Loucy (cell line): ENCODE measurements at regions not wholly inside any gene's neighbourhood (a gene's known extent, or its start where the extent isn't known, plus 50 kb on each side); places are given as distances from the start of the nearest gene placed in this dataset.

Experiments
- EZH2phosphoT487 ChIP-seq: fragments of 200-600 bp; IDR thresholded peaks from 2 replicates; pipeline ENCODE4 v1.6.1; 2018; ENCODE audit warnings: antibody characterized with exemption, mild to moderate bottlenecking, moderate library complexity, borderline replicate concordance
- TF ChIP-seq, protein P1 (sequence below): fragments of 200-600 bp; sonication (generic); conservative IDR thresholded peaks from 2 replicates; pipeline ENCODE4 v1.5.1; 2014; ENCODE audit warnings: mild to moderate bottlenecking, antibody characterized with exemption, low read length

DNA sequence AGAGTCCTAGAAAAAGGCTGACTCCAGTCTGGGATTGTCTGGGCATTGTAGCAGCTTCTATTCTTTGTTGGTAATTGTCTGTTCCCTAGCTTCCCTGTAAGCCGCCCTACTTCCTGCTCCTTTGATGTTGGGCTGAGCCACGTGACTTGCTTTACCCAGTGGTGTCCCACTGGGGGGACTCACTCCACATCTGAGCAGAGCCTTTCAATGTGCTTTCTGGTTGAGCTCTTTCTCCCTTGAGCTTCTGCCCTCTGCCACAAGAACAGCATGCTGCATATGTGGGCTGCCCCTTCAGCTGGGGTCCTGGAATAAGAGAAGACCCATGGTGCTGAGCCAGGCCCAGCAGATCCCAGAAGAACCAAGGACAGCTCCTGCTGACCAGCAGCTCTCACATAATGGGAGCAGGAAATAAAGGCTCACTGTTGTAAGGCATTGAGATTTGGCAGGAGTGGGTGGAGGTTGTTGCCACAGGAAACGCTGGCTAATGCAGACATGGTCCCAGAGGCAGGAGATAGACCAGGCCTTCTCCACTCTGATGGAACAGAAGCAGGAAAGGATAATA is 276.3 kb upstream of the GJB5 start:
- TF ChIP-seq, protein P1, sequence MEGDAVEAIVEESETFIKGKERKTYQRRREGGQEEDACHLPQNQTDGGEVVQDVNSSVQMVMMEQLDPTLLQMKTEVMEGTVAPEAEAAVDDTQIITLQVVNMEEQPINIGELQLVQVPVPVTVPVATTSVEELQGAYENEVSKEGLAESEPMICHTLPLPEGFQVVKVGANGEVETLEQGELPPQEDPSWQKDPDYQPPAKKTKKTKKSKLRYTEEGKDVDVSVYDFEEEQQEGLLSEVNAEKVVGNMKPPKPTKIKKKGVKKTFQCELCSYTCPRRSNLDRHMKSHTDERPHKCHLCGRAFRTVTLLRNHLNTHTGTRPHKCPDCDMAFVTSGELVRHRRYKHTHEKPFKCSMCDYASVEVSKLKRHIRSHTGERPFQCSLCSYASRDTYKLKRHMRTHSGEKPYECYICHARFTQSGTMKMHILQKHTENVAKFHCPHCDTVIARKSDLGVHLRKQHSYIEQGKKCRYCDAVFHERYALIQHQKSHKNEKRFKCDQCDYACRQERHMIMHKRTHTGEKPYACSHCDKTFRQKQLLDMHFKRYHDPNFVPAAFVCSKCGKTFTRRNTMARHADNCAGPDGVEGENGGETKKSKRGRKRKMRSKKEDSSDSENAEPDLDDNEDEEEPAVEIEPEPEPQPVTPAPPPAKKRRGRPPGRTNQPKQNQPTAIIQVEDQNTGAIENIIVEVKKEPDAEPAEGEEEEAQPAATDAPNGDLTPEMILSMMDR, result no peak
- no peak for TF ChIP-seq EZH2phosphoT487
